SK-N-SH treated with all-trans-retinoic acid at 6 μM for 48 hours (cell line): ENCODE measurements at regions not wholly inside any gene's neighbourhood (a gene's known extent, or its start where the extent isn't known, plus 50 kb on each side); places are given as distances from the start of the nearest gene placed in this dataset.

ENCODE experiments used
- ATAC-seq: fragments of 200-7000 bp; cut with Tn5 transposase; 3 replicates; pipeline ENCODE4 v1.9.1; 2020; ENCODE audit warnings: mild to moderate bottlenecking, moderate library complexity
- ARNTL ChIP-seq: fragments of 450-650 bp; formaldehyde crosslinking; IDR thresholded peaks from 2 replicates; pipeline ENCODE4 v1.5.0; 2020; ENCODE audit warnings: low read depth, mild to moderate bottlenecking, moderate library complexity, borderline replicate concordance
- BACH2 ChIP-seq: fragments of 250-450 bp; sonication (Bioruptor Pico); IDR thresholded peaks from 2 replicates; pipeline ENCODE4 v1.9.0; 2021; ENCODE audit warnings: mild to moderate bottlenecking, borderline replicate concordance
- CSRNP3 ChIP-seq: fragments of 250-450 bp; sonication (Bioruptor Pico); IDR thresholded peaks from 2 replicates; pipeline ENCODE4 v1.5.1; 2021; ENCODE audit warnings: mild to moderate bottlenecking, moderate library complexity
- ESRRG ChIP-seq: fragments of 250-450 bp; sonication (Bioruptor Pico); IDR thresholded peaks from 2 replicates; pipeline ENCODE4 v1.6.1; 2021; ENCODE audit warnings: mild to moderate bottlenecking
- GLIS3 ChIP-seq: fragments of 250-450 bp; sonication (Bioruptor Pico); IDR thresholded peaks from 2 replicates; pipeline ENCODE4 v1.5.0; 2020; ENCODE audit warnings: mild to moderate bottlenecking, moderate library complexity
- ISL1 ChIP-seq: fragments of 250-450 bp; sonication (Bioruptor Pico); IDR thresholded peaks from 2 replicates; pipeline ENCODE4 v2.1.2; 2022; ENCODE audit warnings: mild to moderate bottlenecking, moderate library complexity
- PATZ1 ChIP-seq: fragments of 250-450 bp; sonication (Bioruptor Pico); IDR thresholded peaks from 2 replicates; pipeline ENCODE4 v1.8.0; 2020; ENCODE audit warnings: mild to moderate bottlenecking, moderate library complexity, borderline replicate concordance
- PPARA ChIP-seq: fragments of 250-450 bp; sonication (Bioruptor Pico); IDR thresholded peaks from 2 replicates; pipeline ENCODE4 v1.5.0; 2020; ENCODE audit warnings: mild to moderate bottlenecking, borderline replicate concordance
- SNAI2 ChIP-seq: fragments of 250-450 bp; sonication (Bioruptor Pico); IDR thresholded peaks from 2 replicates; pipeline ENCODE4 v1.5.0; 2020; ENCODE audit warnings: mild to moderate bottlenecking, moderate library complexity
- TCF4 ChIP-seq: fragments of 250-450 bp; sonication (Bioruptor Pico); IDR thresholded peaks from 2 replicates; pipeline ENCODE4 v1.8.0; 2021; ENCODE audit warnings: mild to moderate bottlenecking, moderate library complexity, borderline replicate concordance
- TOX ChIP-seq: fragments of 250-450 bp; sonication (Bioruptor Pico); IDR thresholded peaks from 2 replicates; pipeline ENCODE4 v1.8.0; 2021; ENCODE audit warnings: mild to moderate bottlenecking, moderate library complexity, borderline replicate concordance
- TSHZ2 ChIP-seq: fragments of 250-450 bp; sonication (Bioruptor Pico); IDR thresholded peaks from 2 replicates; pipeline ENCODE4 v1.5.0; 2020; ENCODE audit warnings: mild to moderate bottlenecking, moderate library complexity
- ZC3H10 ChIP-seq: fragments of 250-450 bp; sonication (Bioruptor Pico); IDR thresholded peaks from 2 replicates; pipeline ENCODE4 v1.5.1; 2021; ENCODE audit warnings: mild to moderate bottlenecking, moderate library complexity
- ZFP3 ChIP-seq: fragments of 250-450 bp; sonication (Bioruptor Pico); IDR thresholded peaks from 2 replicates; pipeline ENCODE4 v1.5.0; 2020; ENCODE audit warnings: mild to moderate bottlenecking, moderate library complexity
- ZNF565 ChIP-seq: fragments of 450-650 bp; formaldehyde crosslinking; conservative IDR thresholded peaks from 2 replicates; pipeline ENCODE4 v1.5.0; 2020; ENCODE audit warnings: low read depth, mild to moderate bottlenecking, moderate library complexity
- TF ChIP-seq, protein P1 (sequence below): fragments of 250-450 bp; sonication (Bioruptor Pico); IDR thresholded peaks from 2 replicates; pipeline ENCODE4 v1.5.1; 2020; ENCODE audit warnings: low read depth, mild to moderate bottlenecking, moderate library complexity
- TF ChIP-seq, protein P2 (sequence below): fragments of 250-450 bp; sonication (Bioruptor Pico); IDR thresholded peaks from 2 replicates; pipeline ENCODE4 v1.8.0; 2021; ENCODE audit warnings: low read depth, mild to moderate bottlenecking, moderate library complexity, borderline replicate concordance

DNA sequence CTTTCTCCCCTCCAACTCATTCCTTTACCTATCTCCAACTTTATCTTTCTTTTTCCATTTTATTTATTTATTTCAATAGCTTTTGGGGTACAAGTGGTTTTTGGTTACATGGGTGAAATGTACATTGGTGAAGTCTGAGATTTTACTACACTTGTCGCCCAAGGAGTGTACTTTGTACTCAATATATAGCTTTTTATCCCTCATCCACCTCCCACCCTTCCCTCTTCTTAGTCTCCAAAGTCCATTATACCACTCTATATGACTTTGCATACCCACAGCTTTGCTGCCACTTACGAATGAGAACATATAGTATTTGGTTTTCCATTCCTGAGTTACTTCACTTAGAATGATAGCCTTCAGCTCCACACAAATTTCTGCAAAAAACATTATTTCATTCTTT is 152.6 kb upstream of the NUDT4 start (continued):
- TF ChIP-seq PATZ1 (CRISPR knock-in tag) = no peak
- TF ChIP-seq, protein P1, sequence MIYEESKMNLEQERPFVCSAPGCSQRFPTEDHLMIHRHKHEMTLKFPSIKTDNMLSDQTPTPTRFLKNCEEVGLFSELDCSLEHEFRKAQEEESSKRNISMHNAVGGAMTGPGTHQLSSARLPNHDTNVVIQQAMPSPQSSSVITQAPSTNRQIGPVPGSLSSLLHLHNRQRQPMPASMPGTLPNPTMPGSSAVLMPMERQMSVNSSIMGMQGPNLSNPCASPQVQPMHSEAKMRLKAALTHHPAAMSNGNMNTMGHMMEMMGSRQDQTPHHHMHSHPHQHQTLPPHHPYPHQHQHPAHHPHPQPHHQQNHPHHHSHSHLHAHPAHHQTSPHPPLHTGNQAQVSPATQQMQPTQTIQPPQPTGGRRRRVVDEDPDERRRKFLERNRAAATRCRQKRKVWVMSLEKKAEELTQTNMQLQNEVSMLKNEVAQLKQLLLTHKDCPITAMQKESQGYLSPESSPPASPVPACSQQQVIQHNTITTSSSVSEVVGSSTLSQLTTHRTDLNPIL (CRISPR knock-in tag) = no peak
- TF ChIP-seq ESRRG = no peak
- TF ChIP-seq ZFP3 = no peak

DNA sequence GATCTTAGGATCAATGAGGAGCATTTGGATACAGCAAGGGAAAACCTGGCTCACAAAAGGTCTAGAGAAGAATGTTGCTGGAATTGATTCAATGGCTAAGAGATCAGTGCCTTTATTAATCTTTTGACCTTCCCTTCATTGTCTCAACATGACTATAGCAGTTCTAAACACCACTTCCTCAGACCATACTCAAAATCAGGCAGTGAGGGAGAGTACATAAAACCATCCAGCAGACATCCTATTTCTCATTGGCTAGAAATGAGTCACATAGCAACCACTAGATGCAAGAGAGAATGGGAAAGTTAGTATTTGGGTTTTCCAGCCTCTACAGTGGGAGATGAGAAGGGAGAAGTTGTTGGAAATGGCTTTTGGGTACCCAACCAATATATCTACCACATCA is 151.4 kb upstream of the NUDT4 start:
- TF ChIP-seq ESRRG (no peak), PPARA (CRISPR knock-in tag) (no peak), TSHZ2 (CRISPR knock-in tag) (no peak), PATZ1 (CRISPR knock-in tag) (no peak), GLIS3 (no peak), ARNTL (CRISPR knock-in tag) (no peak), ISL1 (CRISPR knock-in tag) (no peak), ZC3H10 (CRISPR knock-in tag) (no peak)
- TF ChIP-seq, protein P2, sequence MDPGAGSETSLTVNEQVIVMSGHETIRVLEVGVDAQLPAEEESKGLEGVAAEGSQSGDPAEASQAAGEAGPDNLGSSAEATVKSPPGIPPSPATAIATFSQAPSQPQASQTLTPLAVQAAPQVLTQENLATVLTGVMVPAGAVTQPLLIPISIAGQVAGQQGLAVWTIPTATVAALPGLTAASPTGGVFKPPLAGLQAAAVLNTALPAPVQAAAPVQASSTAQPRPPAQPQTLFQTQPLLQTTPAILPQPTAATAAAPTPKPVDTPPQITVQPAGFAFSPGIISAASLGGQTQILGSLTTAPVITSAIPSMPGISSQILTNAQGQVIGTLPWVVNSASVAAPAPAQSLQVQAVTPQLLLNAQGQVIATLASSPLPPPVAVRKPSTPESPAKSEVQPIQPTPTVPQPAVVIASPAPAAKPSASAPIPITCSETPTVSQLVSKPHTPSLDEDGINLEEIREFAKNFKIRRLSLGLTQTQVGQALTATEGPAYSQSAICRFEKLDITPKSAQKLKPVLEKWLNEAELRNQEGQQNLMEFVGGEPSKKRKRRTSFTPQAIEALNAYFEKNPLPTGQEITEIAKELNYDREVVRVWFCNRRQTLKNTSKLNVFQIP (CRISPR knock-in tag) = no peak
- no peak for ATAC-seq

DNA sequence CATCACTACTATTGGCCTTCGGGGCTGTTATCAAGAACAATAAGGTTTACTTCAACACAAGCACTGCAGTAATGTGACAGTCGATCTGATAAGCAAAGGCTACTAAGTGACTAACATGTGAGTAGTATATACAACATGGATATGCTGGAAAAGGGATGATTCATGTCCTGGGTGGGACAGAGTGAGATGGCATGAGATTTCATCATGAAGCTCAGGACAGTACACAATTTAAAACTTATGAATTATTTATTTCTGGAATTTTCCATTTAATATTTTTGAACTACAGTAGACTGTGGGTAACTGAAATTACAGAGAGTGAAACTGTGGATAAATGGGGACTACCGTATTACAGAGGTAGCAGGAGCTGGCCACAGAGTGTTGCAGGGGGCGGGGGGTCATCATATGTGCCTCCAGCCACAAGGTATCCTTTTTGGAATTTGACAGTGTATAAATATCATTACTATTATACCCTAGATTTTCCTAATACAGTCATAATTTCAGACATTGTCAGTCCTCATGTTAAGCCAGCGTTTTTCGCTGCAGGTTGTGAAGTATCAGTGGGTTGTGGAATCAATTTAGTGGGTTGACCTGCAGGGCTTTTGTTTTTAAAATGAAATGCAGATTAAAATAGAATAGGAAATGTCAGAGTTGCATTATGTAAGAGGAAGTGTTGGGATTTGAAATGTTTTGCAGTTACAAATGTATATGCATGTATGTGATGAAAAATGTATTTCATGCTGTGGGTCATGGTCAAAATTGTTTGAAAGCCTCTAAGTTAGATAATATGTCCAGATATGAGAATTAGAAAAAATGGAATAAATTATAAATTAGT is 148.0 kb upstream of the NUDT4 start:
- TF ChIP-seq ARNTL (CRISPR knock-in tag) (no peak), BACH2 (CRISPR knock-in tag) (no peak), TOX (CRISPR knock-in tag) (no peak), TSHZ2 (CRISPR knock-in tag) (no peak), SNAI2 (CRISPR knock-in tag) (no peak), PATZ1 (CRISPR knock-in tag) (peak; percentile 55; the same call in 1 of the 2 replicates), CSRNP3 (no peak), ZNF565 (no peak; the same call in 1 of the 2 replicates), ESRRG (no peak), ISL1 (CRISPR knock-in tag) (peak; percentile 95), TCF4 (peak; percentile 82; the same call in 1 of the 2 replicates)
- peak; percentile 99 for ATAC-seq
